Pancreas (tissue), 10 donors: ENCODE measurements at regions not wholly inside any gene's neighbourhood (a gene's known extent, or its start where the extent isn't known, plus 50 kb on each side); places are given as distances from the start of the nearest gene placed in this dataset.

Source experiments
- ATAC-seq, 4 donors: fragments of 200-7000 bp; cut with Tn5 transposase; one replicate each; pipeline versions ENCODE4 v1.8.0 to v1.9.1; 2020; ENCODE audit warnings: mild to moderate bottlenecking in 4 of 4, moderate library complexity in 4 of 4
- DNase-seq, 6 donors: peaks; one replicate each; pipeline ENCODE4 v3.0.0-alpha.2; 2020
- FAIRE-seq: peaks from 2 replicates; lab custom pipeline; 2012; peaks lifted over from hg19 to GRCh38; lab: Jason Lieb, UNC
- H3K27ac ChIP-seq, 4 donors: fragments of 200-600 bp; sonication (generic); 1 replicate in 3 of 4; 2 replicates in 1 of 4; pipeline versions ENCODE4 v1.5.0 to v1.8.0; 2020
- H3K27me3 ChIP-seq, 4 donors: fragments of 200-600 bp; one replicate each; pipeline ENCODE4 v1.8.0; 2021
- H3K36me3 ChIP-seq, 3 donors: fragments of 200-600 bp; sonication (generic) in 1 of 3; one replicate each; pipeline versions ENCODE4 v1.5.0 to v1.8.0; 2020 to 2021
- H3K4me1 ChIP-seq, 3 donors: fragments of 200-600 bp; one replicate each; pipeline ENCODE4 v1.8.0; 2021
- H3K4me3 ChIP-seq, 4 donors: fragments of 200-600 bp; sonication (generic) in 2 of 4; one replicate each; pipeline versions ENCODE4 v1.5.0 to v1.8.0; 2020 to 2021
- H3K9me3 ChIP-seq, 4 donors: fragments of 200-600 bp; one replicate each; pipeline ENCODE4 v1.8.0; 2021
- CTCF ChIP-seq, 4 donors: fragments of 200-600 bp; sonication (generic) in 3 of 4; IDR thresholded peaks; one replicate each; pipeline versions ENCODE4 v1.5.0 to v1.8.0; 2021; ENCODE audit warnings: antibody characterized with exemption in 4 of 4
- WGBS, 2 donors: extraction: QIAGEN DNeasy Blood & Tissue Kit; methylation state at CpG; one replicate each; pipeline ENCODE4 v1.1.7; 2013; 5-methylcytosine and 5-hydroxymethylcytosine counted together
- intact Hi-C, 3 donors: fragments of 100-400 bp; cut with DNase I; formaldehyde crosslinking; loops; one replicate each; pipeline versions ENCODE4 v1.11.1 to v1.14.2; 2022
- donor health status: healthy with polysubstance abuse.
- donor health status: DM: no; HTN: no; CAD: no; lungs with moderate emphysema.
- donor health status: DM: no; HTN: no; CAD: no.
- donor health status: control.
- donor health status: control.
- donor health status: Bipolar disorder and iron deficiency.
- donor health status: DM: yes; HTN: yes; CAD: no.
- donor health status: DM: no; HTN: no; CAD: no.
- donor health status: DM: no; HTN: no; CAD: no.
- donor health status: DM: yes; HTN: yes; CAD: no.

DNA sequence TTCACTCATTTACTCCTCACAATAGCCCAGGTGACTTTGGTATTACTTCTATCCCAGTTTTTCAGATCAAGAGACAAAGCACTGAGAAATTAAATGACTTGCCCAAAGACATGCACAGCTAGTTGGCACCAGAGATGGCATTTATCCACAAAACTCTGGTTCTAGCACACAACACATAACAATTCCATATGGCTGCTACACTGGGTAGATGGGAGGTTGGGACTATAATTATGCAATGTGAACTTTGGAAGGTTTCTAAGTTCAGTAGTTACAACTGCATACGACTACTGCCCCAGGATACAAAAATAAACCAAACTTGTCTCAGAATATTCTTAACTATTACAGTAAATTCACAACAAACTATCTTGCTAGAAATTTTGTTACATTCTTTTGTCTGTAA is 54.2 kb upstream of the MLIP start:
- no peak for ATAC-seq
- 43 to 73% methylated on average over 1 of the region's 1 CpG for WGBS, 2 donors

GRCh38 chr6:54058236-54058635 is 53.0 kb upstream of the MLIP start:
- ATAC-seq (no peak), DNase-seq (no peak), FAIRE-seq (no peak)
- Histone ChIP-seq H3K4me1 (no peaks in the 10 kb centered on the region), H3K36me3 (no peaks in the 10 kb centered on the region), H3K27ac (no peak overlapping the region), H3K4me3 (no peak overlapping the region), H3K9me3 (no peaks in the 10 kb centered on the region), H3K27me3 (no peaks in the 10 kb centered on the region)
- TF ChIP-seq CTCF (IDR thresholded peaks at IDR 0.05), result no peak
- intact Hi-C loops, result no loop called here

More for the DNA sequence above, 54.2 kb upstream of the MLIP start:
- Histone ChIP-seq H3K9me3 (no peaks in the 10 kb centered on the region), H3K4me3 (no peak overlapping the region), H3K27me3 (no peaks in the 10 kb centered on the region), H3K27ac (no peak overlapping the region), H3K36me3 (no peaks in the 10 kb centered on the region), H3K4me1 (no peaks in the 10 kb centered on the region)
- DNase-seq, result no peak
- intact Hi-C loops, result no loop called here
- TF ChIP-seq CTCF (IDR thresholded peaks at IDR 0.05), result no peak
- FAIRE-seq, result no peak

GRCh38 chr6:54059683-54060082 is 51.6 kb upstream of the MLIP start:
- TF ChIP-seq CTCF (IDR thresholded peaks at IDR 0.05), result no peak
- intact Hi-C loops, result no loop called here
- FAIRE-seq, result no peak
- Histone ChIP-seq H3K4me1 (no peaks in the 10 kb centered on the region), H3K27me3 (no peaks in the 10 kb centered on the region), H3K36me3 (no peaks in the 10 kb centered on the region), H3K9me3 (no peaks in the 10 kb centered on the region), H3K4me3 (no peak overlapping the region), H3K27ac (no peak overlapping the region)
- no peak for ATAC-seq
- 49 to 59% methylated on average over 2 of the region's 2 CpGs for WGBS, 2 donors
- no peak for DNase-seq

GRCh38 chr6:54060286-54060685 is 51.0 kb upstream of the MLIP start:
- Histone ChIP-seq H3K27ac (no peak overlapping the region), H3K9me3 (no peaks in the 10 kb centered on the region), H3K4me3 (no peak overlapping the region), H3K4me1 (no peaks in the 10 kb centered on the region), H3K27me3 (no peaks in the 10 kb centered on the region), H3K36me3 (no peaks in the 10 kb centered on the region)
- no peak for TF ChIP-seq CTCF (IDR thresholded peaks at IDR 0.05)
- WGBS, 2 donors, result 62 to 73% methylated on average over 2 of the region's 2 CpGs
- DNase-seq, result no peak
- no peak for FAIRE-seq
- intact Hi-C loops, result no loop called here
- ATAC-seq, result no peak
